ENCODE measurements at regions not wholly inside any gene's neighbourhood (a gene's known extent, or its start where the extent isn't known, plus 50 kb on each side); places are given as distances from the start of the nearest gene placed in this dataset.
A peak's percentile ranks its signal among the peaks of the same experiment; 100 is the strongest.

DNA sequence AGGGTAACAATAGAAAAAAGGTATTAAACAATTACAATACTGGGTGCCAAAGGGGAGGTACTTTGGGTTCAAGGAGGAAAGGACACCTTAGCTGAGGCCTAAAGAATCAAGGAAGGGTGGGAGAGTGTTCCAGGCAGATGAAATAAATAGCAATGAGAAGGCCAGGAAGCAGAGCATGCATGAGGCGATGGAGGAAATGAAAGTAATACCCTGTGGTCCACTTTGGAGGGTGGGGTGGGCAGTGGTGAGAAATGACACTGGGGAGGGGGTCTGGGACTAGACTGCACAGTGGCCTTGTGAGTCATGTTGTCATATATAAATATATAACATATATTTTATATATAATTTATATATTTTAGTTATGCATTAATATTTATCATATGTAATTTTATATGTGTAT is 55.9 kb downstream of the BHLHE40 start:
- DNase-seq: no peak
- no peak for FAIRE-seq
- no peaks in the 10 kb centered on the region for H3K9me3 ChIP-seq (ENCODE audit: control insufficient read depth in 2 of 2, insufficient read depth in 1 of 2, low read depth in 1 of 2, low read length in 1 of 2)
- H3K27me3 ChIP-seq (ENCODE audit: control insufficient read depth in 3 of 3, insufficient read depth in 3 of 3, low read length in 3 of 3): no peaks in the 10 kb centered on the region
- H3K27ac ChIP-seq (ENCODE audit: low read depth in 1 of 3, low read length in 2 of 3): no peak overlapping the region
- H3K36me3 ChIP-seq (ENCODE audit: control insufficient read depth in 3 of 3, insufficient read depth in 2 of 3, low read depth in 1 of 3, low read length in 3 of 3): no peaks in the 10 kb centered on the region
- no peak overlapping the region for H3K4me3 ChIP-seq (ENCODE audit: low read depth in 1 of 3, low read length in 3 of 3)
- H3K4me1 ChIP-seq (ENCODE audit: control insufficient read depth in 3 of 3, insufficient read depth in 2 of 3, low read depth in 1 of 3, low read length in 2 of 3): no peaks in the 10 kb centered on the region
- 69 to 100% (median 83%) methylated on average over 1 of the region's 1 CpG for WGBS, 3 donors

DNA sequence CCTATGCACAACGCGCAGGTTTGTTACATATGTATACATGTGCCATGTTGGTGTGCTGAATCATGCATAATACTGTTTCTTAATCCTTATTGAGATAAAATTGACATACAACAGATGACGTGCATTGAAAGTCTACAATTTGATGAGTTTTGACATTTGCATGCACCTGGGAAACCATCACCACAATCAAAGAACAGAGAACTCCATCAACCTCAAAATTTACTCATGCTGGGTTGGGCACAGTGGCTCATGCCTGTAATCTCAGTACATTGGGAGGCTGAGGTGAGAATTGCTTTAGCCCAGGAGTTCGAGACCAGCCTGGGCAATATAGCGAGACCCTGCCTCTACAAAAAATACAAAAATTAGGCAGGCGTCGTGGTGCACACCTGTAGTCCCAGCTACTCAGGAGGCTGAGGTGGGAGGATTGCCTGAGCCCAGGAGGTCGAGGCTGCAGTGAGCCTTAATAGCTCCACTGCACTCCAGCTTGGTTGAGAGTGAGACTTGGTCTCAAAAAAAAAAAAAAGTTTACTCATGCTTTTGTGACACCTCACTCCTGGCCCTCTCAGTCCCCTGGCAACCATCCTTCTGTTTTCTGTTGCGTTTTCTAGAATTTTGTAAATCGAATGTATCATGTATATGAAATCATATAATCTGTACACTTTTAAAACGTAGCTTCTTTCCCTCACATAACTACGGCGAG is 56.6 kb downstream of the BHLHE40 start:
- no peaks in the 10 kb centered on the region for H3K4me1 ChIP-seq (ENCODE audit: control insufficient read depth in 3 of 3, insufficient read depth in 2 of 3, low read depth in 1 of 3, low read length in 2 of 3)
- no peak overlapping the region for H3K27ac ChIP-seq (ENCODE audit: low read depth in 1 of 3, low read length in 2 of 3)
- H3K9me3 ChIP-seq (ENCODE audit: control insufficient read depth in 2 of 2, insufficient read depth in 1 of 2, low read depth in 1 of 2, low read length in 1 of 2): no peaks in the 10 kb centered on the region
- H3K4me3 ChIP-seq (ENCODE audit: low read depth in 1 of 3, low read length in 3 of 3): no peak overlapping the region
- FAIRE-seq (no peak), DNase-seq (no peak)
- H3K36me3 ChIP-seq (ENCODE audit: control insufficient read depth in 3 of 3, insufficient read depth in 2 of 3, low read depth in 1 of 3, low read length in 3 of 3): no peaks in the 10 kb centered on the region
- 86 to 88% (median 87%) methylated on average over 13 of the region's 13 CpGs for WGBS, 3 donors
- no peaks in the 10 kb centered on the region for H3K27me3 ChIP-seq (ENCODE audit: control insufficient read depth in 3 of 3, insufficient read depth in 3 of 3, low read length in 3 of 3)

DNA sequence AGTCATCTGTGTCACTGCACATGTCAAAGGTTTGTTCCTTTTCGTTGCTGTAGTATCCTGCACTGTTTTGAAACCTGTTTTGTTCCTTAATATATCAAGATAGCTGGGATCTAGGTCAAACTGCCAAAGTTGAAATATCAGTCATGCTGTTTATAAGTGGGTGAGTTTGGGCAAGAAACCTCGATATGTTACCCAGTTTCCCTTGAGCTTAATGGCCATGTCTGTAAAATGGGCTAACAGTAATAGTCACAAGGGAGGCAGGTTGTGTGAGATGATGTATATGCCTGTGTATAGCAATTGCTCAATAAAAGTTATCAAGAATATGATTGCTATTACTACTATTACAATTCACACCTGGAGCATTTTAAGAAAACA is 57.1 kb downstream of the BHLHE40 start:
- Histone ChIP-seq H3K27ac (ENCODE audit: low read depth in 1 of 3, low read length in 2 of 3) (no peak overlapping the region), H3K9me3 (ENCODE audit: control insufficient read depth in 2 of 2, insufficient read depth in 1 of 2, low read depth in 1 of 2, low read length in 1 of 2) (no peaks in the 10 kb centered on the region), H3K4me1 (ENCODE audit: control insufficient read depth in 3 of 3, insufficient read depth in 2 of 3, low read depth in 1 of 3, low read length in 2 of 3) (no peaks in the 10 kb centered on the region), H3K4me3 (ENCODE audit: low read depth in 1 of 3, low read length in 3 of 3) (no peak overlapping the region), H3K36me3 (ENCODE audit: control insufficient read depth in 3 of 3, insufficient read depth in 2 of 3, low read depth in 1 of 3, low read length in 3 of 3) (no peaks in the 10 kb centered on the region), H3K27me3 (ENCODE audit: control insufficient read depth in 3 of 3, insufficient read depth in 3 of 3, low read length in 3 of 3) (no peaks in the 10 kb centered on the region)
- WGBS, 3 donors: 58 to 73% (median 59%) methylated on average over 2 of the region's 2 CpGs
- FAIRE-seq: no peak
- DNase-seq: no peak

GRCh38 chr3:5036858-5037257 is 57.6 kb downstream of the BHLHE40 start:
- Histone ChIP-seq H3K27me3 (ENCODE audit: control insufficient read depth in 3 of 3, insufficient read depth in 3 of 3, low read length in 3 of 3) (no peaks in the 10 kb centered on the region), H3K4me1 (ENCODE audit: control insufficient read depth in 3 of 3, insufficient read depth in 2 of 3, low read depth in 1 of 3, low read length in 2 of 3) (no peaks in the 10 kb centered on the region), H3K9me3 (ENCODE audit: control insufficient read depth in 2 of 2, insufficient read depth in 1 of 2, low read depth in 1 of 2, low read length in 1 of 2) (no peaks in the 10 kb centered on the region), H3K36me3 (ENCODE audit: control insufficient read depth in 3 of 3, insufficient read depth in 2 of 3, low read depth in 1 of 3, low read length in 3 of 3) (no peaks in the 10 kb centered on the region), H3K27ac (ENCODE audit: low read depth in 1 of 3, low read length in 2 of 3) (no peak overlapping the region), H3K4me3 (ENCODE audit: low read depth in 1 of 3, low read length in 3 of 3) (no peak overlapping the region)
- WGBS, 3 donors: 71 to 86% (median 76%) methylated on average over 5 of the region's 5 CpGs
- DNase-seq (no peak), FAIRE-seq (no peak)

DNA sequence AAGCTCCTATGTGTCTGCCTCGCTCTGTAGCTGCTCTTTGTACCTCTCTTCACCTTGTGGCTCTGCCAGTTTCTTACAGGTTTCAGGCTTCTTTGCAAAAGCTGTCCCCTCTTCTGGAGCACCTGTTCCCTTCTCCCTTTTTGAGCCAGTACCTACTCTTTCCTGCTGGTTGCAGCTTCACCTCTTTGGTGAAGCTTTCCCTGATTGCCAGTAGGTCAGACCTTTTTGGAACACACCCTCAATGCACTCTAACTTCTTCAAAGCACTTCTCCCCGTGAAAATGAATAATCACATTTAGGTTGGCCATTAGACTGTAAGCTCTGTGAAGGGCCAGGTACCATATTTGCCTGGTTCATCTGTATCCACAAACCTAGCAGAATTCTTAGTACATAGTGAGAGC is 60.3 kb downstream of the BHLHE40 start:
- Histone ChIP-seq H3K9me3 (ENCODE audit: control insufficient read depth in 2 of 2, insufficient read depth in 1 of 2, low read depth in 1 of 2, low read length in 1 of 2) (no peaks in the 10 kb centered on the region), H3K36me3 (ENCODE audit: control insufficient read depth in 3 of 3, insufficient read depth in 2 of 3, low read depth in 1 of 3, low read length in 3 of 3) (no peaks in the 10 kb centered on the region), H3K27ac (ENCODE audit: low read depth in 1 of 3, low read length in 2 of 3) (no peak overlapping the region), H3K4me1 (ENCODE audit: control insufficient read depth in 3 of 3, insufficient read depth in 2 of 3, low read depth in 1 of 3, low read length in 2 of 3) (no peaks in the 10 kb centered on the region), H3K4me3 (ENCODE audit: low read depth in 1 of 3, low read length in 3 of 3) (no peak overlapping the region), H3K27me3 (ENCODE audit: control insufficient read depth in 3 of 3, insufficient read depth in 3 of 3, low read length in 3 of 3) (no peaks in the 10 kb centered on the region)
- DNase-seq (no peak), FAIRE-seq (no peak)
- WGBS, 3 donors: 64 to 90% (median 87%) methylated on average over 2 of the region's 2 CpGs

GRCh38 chr3:5041315-5041714 is 62.1 kb downstream of the BHLHE40 start:
- Histone ChIP-seq H3K9me3 (ENCODE audit: control insufficient read depth in 2 of 2, insufficient read depth in 1 of 2, low read depth in 1 of 2, low read length in 1 of 2) (no peaks in the 10 kb centered on the region), H3K4me1 (ENCODE audit: control insufficient read depth in 3 of 3, insufficient read depth in 2 of 3, low read depth in 1 of 3, low read length in 2 of 3) (no peaks in the 10 kb centered on the region), H3K4me3 (ENCODE audit: low read depth in 1 of 3, low read length in 3 of 3) (no peak overlapping the region), H3K27me3 (ENCODE audit: control insufficient read depth in 3 of 3, insufficient read depth in 3 of 3, low read length in 3 of 3) (no peaks in the 10 kb centered on the region), H3K27ac (ENCODE audit: low read depth in 1 of 3, low read length in 2 of 3) (no peak overlapping the region), H3K36me3 (ENCODE audit: control insufficient read depth in 3 of 3, insufficient read depth in 2 of 3, low read depth in 1 of 3, low read length in 3 of 3) (no peaks in the 10 kb centered on the region)
- WGBS, 3 donors: 77 to 94% (median 90%) methylated on average over 4 of the region's 4 CpGs
- FAIRE-seq (no peak), DNase-seq (no peak)

GRCh38 chr3:5045961-5046360 is 66.7 kb downstream of the BHLHE40 start:
- H3K27me3 ChIP-seq (ENCODE audit: control insufficient read depth in 3 of 3, insufficient read depth in 3 of 3, low read length in 3 of 3): no peaks in the 10 kb centered on the region
- H3K4me3 ChIP-seq (ENCODE audit: low read depth in 1 of 3, low read length in 3 of 3): no peak overlapping the region
- H3K36me3 ChIP-seq (ENCODE audit: control insufficient read depth in 3 of 3, insufficient read depth in 2 of 3, low read depth in 1 of 3, low read length in 3 of 3): no peaks in the 10 kb centered on the region
- DNase-seq: no peak
- peaks cover 0 to 8% of the 10 kb centered on the region in 2 donors for H3K9me3 ChIP-seq (ENCODE audit: control insufficient read depth in 2 of 2, insufficient read depth in 1 of 2, low read depth in 1 of 2, low read length in 1 of 2)
- H3K4me1 ChIP-seq (ENCODE audit: control insufficient read depth in 3 of 3, insufficient read depth in 2 of 3, low read depth in 1 of 3, low read length in 2 of 3): no peaks in the 10 kb centered on the region
- WGBS, 3 donors: 70 to 81% (median 73%) methylated on average over 2 of the region's 2 CpGs
- H3K27ac ChIP-seq (ENCODE audit: low read depth in 1 of 3, low read length in 2 of 3): no peak overlapping the region
- FAIRE-seq: no peak

DNA sequence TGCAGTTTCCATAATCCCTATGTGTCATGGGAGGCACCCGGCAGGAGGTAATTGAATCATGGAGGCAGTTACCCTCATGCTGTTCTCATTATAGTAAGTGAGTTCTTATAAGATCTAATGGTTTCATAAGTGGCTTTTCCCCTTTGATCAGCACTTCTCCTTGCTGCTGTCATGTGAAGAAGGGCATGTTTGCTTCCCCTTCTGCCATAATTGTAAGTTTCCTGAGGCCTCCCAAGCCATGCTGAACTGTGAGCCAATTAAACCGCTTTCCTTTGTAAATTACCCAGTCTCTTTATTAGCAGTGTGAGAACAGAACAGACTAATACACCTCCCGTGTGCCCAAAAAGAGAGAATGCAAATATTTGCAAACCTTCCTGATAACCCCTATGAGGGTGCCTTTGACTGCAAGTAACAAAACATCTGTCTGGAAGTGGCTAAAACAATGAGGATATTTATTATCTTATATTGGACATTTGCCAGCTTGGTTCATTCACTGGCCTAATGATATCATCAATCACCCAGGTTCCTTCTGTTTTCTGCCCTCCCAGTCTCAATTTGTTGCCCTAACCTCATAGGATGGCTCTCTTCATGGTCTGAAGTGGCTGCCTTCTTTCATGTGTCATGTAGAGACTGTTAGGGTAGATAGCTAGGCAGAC is 68.7 kb downstream of the BHLHE40 start:
- H3K4me1 ChIP-seq (ENCODE audit: control insufficient read depth in 3 of 3, insufficient read depth in 2 of 3, low read depth in 1 of 3, low read length in 2 of 3): no peaks in the 10 kb centered on the region
- no peaks in the 10 kb centered on the region for H3K36me3 ChIP-seq (ENCODE audit: control insufficient read depth in 3 of 3, insufficient read depth in 2 of 3, low read depth in 1 of 3, low read length in 3 of 3)
- H3K27ac ChIP-seq (ENCODE audit: low read depth in 1 of 3, low read length in 2 of 3): no peak overlapping the region
- H3K9me3 ChIP-seq (ENCODE audit: control insufficient read depth in 2 of 2, insufficient read depth in 1 of 2, low read depth in 1 of 2, low read length in 1 of 2): peaks cover 0 to 8% of the 10 kb centered on the region in 2 donors
- H3K27me3 ChIP-seq (ENCODE audit: control insufficient read depth in 3 of 3, insufficient read depth in 3 of 3, low read length in 3 of 3): no peaks in the 10 kb centered on the region
- 61 to 65% (median 62%) methylated on average over 3 of the region's 3 CpGs for WGBS, 3 donors
- no peak overlapping the region for H3K4me3 ChIP-seq (ENCODE audit: low read depth in 1 of 3, low read length in 3 of 3)
- DNase-seq: no peak
- no peak for FAIRE-seq

GRCh38 chr3:5051772-5052171 is 70.3 kb upstream of the ARL8B start:
- Histone ChIP-seq H3K4me1 (ENCODE audit: control insufficient read depth in 3 of 3, insufficient read depth in 2 of 3, low read depth in 1 of 3, low read length in 2 of 3) (peaks cover 0 to 8% (median 0%) of the 10 kb centered on the region in 3 donors), H3K4me3 (ENCODE audit: low read depth in 1 of 3, low read length in 3 of 3) (no peak overlapping the region), H3K36me3 (ENCODE audit: control insufficient read depth in 3 of 3, insufficient read depth in 2 of 3, low read depth in 1 of 3, low read length in 3 of 3) (no peaks in the 10 kb centered on the region), H3K27me3 (ENCODE audit: control insufficient read depth in 3 of 3, insufficient read depth in 3 of 3, low read length in 3 of 3) (no peaks in the 10 kb centered on the region), H3K9me3 (ENCODE audit: control insufficient read depth in 2 of 2, insufficient read depth in 1 of 2, low read depth in 1 of 2, low read length in 1 of 2) (peaks cover 0 to 8% of the 10 kb centered on the region in 2 donors), H3K27ac (ENCODE audit: low read depth in 1 of 3, low read length in 2 of 3) (no peak overlapping the region)
- 10 to 39% (median 12%) methylated on average over 3 of the region's 3 CpGs for WGBS, 3 donors
- peak in 1 of 2 donors; percentile 12 for DNase-seq
- FAIRE-seq: no peak

Measured in small intestine (tissue), 7 donors.